ENCODE measurements at regions not wholly inside any gene's neighbourhood (a gene's known extent, or its start where the extent isn't known, plus 50 kb on each side); places are given as distances from the start of the nearest gene placed in this dataset.

DNA sequence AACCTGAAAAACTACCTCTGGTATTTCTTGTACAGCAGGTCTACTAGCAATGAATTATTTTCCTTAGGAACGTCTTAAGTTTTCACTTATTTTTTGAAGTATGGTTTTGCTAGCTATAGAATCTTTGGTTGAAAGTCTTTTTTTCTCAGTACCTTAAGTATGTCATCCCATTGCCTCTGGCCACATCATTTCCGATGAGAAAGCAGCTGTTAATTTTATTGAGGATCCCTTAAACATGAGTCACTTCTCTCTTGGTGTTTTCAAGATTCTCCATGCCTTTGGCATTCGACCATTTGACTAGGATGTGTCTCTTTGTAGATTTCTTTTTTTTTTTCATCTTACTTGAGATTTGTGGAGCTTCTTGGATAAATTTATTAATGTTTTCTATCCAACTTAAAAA lies 803.8 kb upstream of the AMOT start:
- no peaks in the 10 kb centered on the region for H3K4me1 ChIP-seq
- H3K27ac ChIP-seq: no peak overlapping the region
- no peaks in the 10 kb centered on the region for H3K9me3 ChIP-seq
- 52 to 70% methylated on average over 3 of the region's 3 CpGs for WGBS, 2 donors
- no peak for DNase-seq
- TF ChIP-seq POLR2A (IDR thresholded peaks at IDR 0.05): no peak
- no peak for TF ChIP-seq CTCF (IDR thresholded peaks at IDR 0.05)
- intact Hi-C loops (cut with DNase I): no loop called here
- H3K36me3 ChIP-seq: no peaks in the 10 kb centered on the region
- H3K4me3 ChIP-seq: no peak overlapping the region
- no peaks in the 10 kb centered on the region for H3K27me3 ChIP-seq

GRCh38 chrX:113634565-113634964 lies 793.9 kb upstream of the AMOT start:
- Histone ChIP-seq H3K4me3 (no peak overlapping the region), H3K27me3 (peaks cover 0 to 3% (median 0%) of the 10 kb centered on the region in 4 donors), H3K27ac (no peak overlapping the region), H3K4me1 (no peaks in the 10 kb centered on the region), H3K9me3 (no peaks in the 10 kb centered on the region), H3K36me3 (no peaks in the 10 kb centered on the region)
- intact Hi-C loops (cut with DNase I): no loop called here
- WGBS, 2 donors: 57 to 76% methylated on average over 2 of the region's 2 CpGs
- TF ChIP-seq POLR2A (IDR thresholded peaks at IDR 0.05): no peak
- no peak for TF ChIP-seq CTCF (IDR thresholded peaks at IDR 0.05)
- DNase-seq: no peak

GRCh38 chrX:113629326-113629725 lies 788.7 kb upstream of the AMOT start:
- intact Hi-C loops (cut with DNase I): no loop called here
- H3K36me3 ChIP-seq: no peaks in the 10 kb centered on the region
- H3K27ac ChIP-seq: no peak overlapping the region
- no peaks in the 10 kb centered on the region for H3K9me3 ChIP-seq
- no peaks in the 10 kb centered on the region for H3K4me1 ChIP-seq
- H3K27me3 ChIP-seq: no peaks in the 10 kb centered on the region
- no peak for DNase-seq
- no peak overlapping the region for H3K4me3 ChIP-seq
- 72 to 77% methylated on average over 3 of the region's 3 CpGs for WGBS, 2 donors
- TF ChIP-seq CTCF (IDR thresholded peaks at IDR 0.05): no peak
- no peak for TF ChIP-seq POLR2A (IDR thresholded peaks at IDR 0.05)

- intact Hi-C loops (cut with DNase I): no loop called here
- no peaks in the 10 kb centered on the region for H3K4me1 ChIP-seq
- no peak for DNase-seq
Observed at GRCh38 chrX:113594123-113594841, 753.7 kb upstream of the AMOT start.

More at GRCh38 chrX:113594123-113594841, 753.7 kb upstream of the AMOT start:
- Histone ChIP-seq H3K27ac (no peak overlapping the region), H3K4me3 (no peak overlapping the region), H3K36me3 (no peaks in the 10 kb centered on the region), H3K27me3 (no peaks in the 10 kb centered on the region), H3K9me3 (no peaks in the 10 kb centered on the region)
- no peak for TF ChIP-seq CTCF (IDR thresholded peaks at IDR 0.05)
- no peak for TF ChIP-seq POLR2A (IDR thresholded peaks at IDR 0.05)
- 46 to 63% methylated on average over 3 to 6 of the region's 6 CpGs for WGBS, 2 donors

All from esophagus squamous epithelium (tissue), 5 donors.